Rectal smooth muscle tissue (tissue), 1 donor: ENCODE measurements at regions not wholly inside any gene's neighbourhood (a gene's known extent, or its start where the extent isn't known, plus 50 kb on each side); places are given as distances from the start of the nearest gene placed in this dataset.

Source experiments
- H3K27ac ChIP-seq: one replicate; pipeline ENCODE4 v1.7.0; 2013; ENCODE audit warnings: low read depth, low read length, inconsistent platforms
- H3K27me3 ChIP-seq: one replicate; pipeline ENCODE4 v1.7.0; 2013; ENCODE audit warnings: low read length; ENCODE audit not compliant: control insufficient read depth, insufficient read depth
- H3K36me3 ChIP-seq: one replicate; pipeline ENCODE4 v1.7.0; 2013; ENCODE audit warnings: low read length; ENCODE audit not compliant: control insufficient read depth, insufficient read depth
- H3K4me1 ChIP-seq: one replicate; pipeline ENCODE4 v1.7.0; 2013; ENCODE audit warnings: low read length; ENCODE audit not compliant: control insufficient read depth, insufficient read depth
- H3K4me3 ChIP-seq: one replicate; pipeline ENCODE4 v1.7.0; 2013; ENCODE audit warnings: low read length
- H3K9ac ChIP-seq: one replicate; pipeline ENCODE4 v1.7.0; 2013; ENCODE audit warnings: low read length

DNA sequence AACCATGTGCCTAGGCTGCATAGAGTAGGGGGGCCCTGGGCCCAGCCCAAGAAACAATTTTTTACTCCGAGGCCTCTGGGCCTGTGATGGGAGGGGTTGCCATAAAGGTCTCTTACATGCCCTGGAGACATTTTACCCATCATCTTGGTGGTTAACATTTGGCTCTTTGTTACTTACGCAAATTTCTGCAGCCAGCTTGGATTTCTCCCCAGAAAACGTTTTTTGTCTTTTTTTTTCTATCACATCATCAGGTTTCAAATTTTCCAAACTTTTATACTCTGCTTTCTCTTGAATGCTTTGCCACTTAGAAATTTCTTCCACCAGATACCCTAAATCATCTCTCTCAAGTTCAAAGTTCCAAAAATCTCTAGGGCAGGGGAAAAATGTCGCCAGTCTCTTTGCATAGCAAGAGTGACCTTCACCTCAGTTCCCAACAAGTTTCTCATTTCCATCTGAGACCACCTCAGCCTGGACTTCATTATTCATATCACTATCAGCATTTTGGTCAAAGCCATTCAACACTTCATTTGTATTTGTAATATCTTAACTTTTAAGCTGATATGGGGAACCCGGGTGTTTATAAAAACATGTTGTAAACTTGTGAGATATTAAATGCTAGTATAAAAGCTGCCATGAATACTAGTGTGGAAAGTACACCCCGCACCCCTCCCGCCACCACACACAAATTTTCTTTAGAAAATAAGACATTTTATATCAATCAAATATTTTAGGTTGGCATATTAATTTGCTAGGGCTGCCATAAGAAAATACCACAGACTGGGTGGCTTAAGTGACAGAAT lies 56.0 kb upstream of the PLSCR4 start:
- no peak overlapping the region for H3K4me3 ChIP-seq
- peaks cover 4% of the 10 kb centered on the region for H3K4me1 ChIP-seq
- H3K27me3 ChIP-seq = no peaks in the 10 kb centered on the region
- no peaks in the 10 kb centered on the region for H3K36me3 ChIP-seq
- no peak overlapping the region for H3K27ac ChIP-seq
- H3K9ac ChIP-seq = no peak overlapping the region

DNA sequence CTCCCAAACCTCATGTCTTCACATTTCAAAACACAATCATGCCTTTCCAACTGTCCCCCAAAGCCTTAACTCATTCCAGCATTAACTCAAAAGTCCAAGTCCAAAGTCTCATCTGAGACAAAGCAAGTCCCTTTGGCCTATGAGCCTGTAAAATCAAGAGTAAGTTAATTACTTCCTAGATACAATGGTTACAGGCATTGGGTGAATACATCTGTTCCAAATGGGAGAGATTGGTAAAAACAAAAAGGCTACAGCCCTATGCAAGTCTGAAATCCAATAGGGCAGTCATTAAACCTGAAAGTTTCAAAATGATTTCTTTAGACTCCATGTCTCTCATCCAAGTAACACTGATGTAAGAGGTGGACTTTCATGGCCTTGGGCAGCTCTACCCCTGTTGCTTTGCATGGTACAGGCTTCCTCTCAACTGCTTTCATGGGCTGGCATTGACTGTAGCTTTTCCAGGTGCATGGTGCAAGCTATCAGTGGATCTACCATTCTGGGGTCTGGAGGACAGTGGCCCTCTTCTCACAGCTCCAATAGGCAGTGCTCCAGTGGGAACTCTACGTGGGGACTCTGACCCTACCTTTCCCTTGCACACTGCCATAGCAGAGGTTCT lies 55.0 kb upstream of the PLSCR4 start:
- Histone ChIP-seq H3K9ac (no peak overlapping the region), H3K27me3 (no peaks in the 10 kb centered on the region), H3K36me3 (no peaks in the 10 kb centered on the region), H3K4me3 (no peak overlapping the region), H3K27ac (no peak overlapping the region), H3K4me1 (peaks cover 4% of the 10 kb centered on the region)

DNA sequence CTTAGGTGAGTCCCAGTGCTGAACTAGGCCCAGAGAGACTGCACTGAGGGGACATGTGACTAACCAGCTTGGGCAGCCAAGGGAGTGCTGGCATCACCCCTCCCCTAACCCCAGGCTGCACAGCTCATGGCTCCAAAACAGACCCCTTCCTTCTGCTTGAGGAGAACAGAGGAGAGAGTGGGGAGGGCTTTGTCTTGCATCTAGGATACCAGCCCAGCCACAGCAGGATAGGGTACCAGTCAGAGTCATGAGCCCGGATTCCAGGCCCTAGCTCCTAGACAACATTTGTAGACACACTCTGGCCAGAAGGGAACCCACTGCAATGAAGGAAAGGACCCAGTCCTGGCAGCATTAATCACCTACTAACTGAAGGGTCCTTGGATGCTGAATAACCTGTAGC lies 49.9 kb upstream of the PLSCR4 start:
- Histone ChIP-seq H3K4me1 (no peaks in the 10 kb centered on the region), H3K27me3 (no peaks in the 10 kb centered on the region), H3K9ac (no peak overlapping the region), H3K4me3 (no peak overlapping the region), H3K36me3 (no peaks in the 10 kb centered on the region), H3K27ac (no peak overlapping the region)
